ENCODE measurements at regions not wholly inside any gene's neighbourhood (a gene's known extent, or its start where the extent isn't known, plus 50 kb on each side); places are given as distances from the start of the nearest gene placed in this dataset.
A peak's percentile ranks its signal among the peaks of the same experiment; 100 is the strongest.
"Not testable (repeated sequence)": the region's sequence is repeated elsewhere in the genome, so short reads cannot be mapped to it uniquely, and the experiment has no call there.

- DNase-seq = peak in 1 of 5 donors; percentile 38
These were observed 1414.2 kb upstream of the PCDH10 start for GRCh38 chr4:131734851-131735385.

DNA sequence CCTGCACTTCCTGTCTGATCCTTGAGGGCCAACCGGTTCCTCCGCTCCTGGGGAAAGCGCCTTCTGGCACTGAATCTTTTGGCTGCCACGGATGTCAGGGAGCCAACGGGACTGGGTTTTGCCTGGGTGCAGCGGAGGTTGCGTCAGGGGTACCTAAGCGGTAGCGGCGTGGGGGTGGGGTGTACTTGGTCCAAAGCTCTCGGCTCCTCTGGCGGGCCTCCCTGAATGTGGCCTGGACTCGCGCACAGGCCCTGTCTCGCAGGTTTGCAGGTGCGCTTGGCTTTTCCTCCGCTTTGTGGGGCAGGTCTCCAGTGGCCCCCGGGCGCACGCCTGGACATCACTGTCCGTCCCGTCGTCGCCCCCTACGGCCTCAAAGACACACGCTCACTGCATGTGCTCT, 1410.1 kb upstream of the PCDH10 start:
- not testable (repeated sequence) for DNase-seq

GRCh38 chr4:131741836-131742235, 1407.3 kb upstream of the PCDH10 start:
- not testable (repeated sequence) for DNase-seq

DNA sequence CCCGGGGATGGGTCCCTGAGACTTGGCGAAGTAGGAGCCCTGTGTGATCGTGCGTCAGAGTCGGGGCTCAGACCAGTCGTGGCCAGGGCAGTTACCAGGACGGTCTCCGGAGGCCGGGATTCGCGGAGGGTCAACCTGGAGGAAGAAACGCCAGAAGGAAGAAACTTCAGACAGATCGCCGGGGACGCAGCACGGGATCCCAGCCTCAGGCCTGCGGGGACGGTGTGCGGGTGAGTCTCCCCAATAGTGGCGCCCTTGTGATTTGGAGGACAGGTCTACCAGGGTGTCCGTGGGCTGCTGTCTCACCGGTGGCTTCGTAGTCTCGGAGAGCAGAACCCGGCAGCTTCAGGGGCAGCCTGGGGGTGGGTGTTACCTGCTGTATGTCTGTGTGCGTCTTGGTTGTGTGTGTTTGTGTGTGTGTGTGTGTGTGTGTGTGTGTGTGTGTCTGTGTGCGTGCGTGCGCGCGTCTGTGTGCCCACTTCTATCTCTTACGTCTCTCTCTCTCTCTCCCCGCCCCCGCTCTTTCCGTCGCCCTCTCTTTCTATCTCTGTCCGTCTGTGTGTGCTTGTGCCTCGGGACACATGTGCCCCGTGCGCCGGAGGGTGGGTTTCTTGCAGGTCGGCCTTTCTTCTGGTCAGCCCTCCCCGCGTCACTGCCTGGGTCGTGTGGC, 1406.4 kb upstream of the PCDH10 start:
- not testable (repeated sequence) for DNase-seq

DNA sequence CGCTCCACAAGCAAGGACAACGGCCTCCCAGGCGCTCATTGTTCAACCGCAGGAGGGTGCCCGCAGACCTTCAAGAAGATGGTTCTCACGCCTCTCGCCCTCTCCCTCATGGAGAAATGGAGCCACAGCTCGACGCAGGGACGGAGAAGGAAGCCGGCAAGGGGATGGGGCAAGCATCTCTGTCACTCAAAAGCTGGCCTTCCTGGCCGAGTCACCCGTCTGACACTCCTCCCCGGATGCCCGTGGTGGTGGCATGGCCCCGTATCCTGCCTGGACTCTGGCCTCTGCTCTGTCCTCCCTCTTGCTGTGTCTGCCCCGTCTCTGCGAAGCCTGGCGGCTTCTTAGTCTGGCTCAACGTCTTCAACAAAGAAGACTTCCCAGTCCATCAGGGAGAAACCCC, 1405.7 kb upstream of the PCDH10 start:
- not testable (repeated sequence) for DNase-seq

DNA sequence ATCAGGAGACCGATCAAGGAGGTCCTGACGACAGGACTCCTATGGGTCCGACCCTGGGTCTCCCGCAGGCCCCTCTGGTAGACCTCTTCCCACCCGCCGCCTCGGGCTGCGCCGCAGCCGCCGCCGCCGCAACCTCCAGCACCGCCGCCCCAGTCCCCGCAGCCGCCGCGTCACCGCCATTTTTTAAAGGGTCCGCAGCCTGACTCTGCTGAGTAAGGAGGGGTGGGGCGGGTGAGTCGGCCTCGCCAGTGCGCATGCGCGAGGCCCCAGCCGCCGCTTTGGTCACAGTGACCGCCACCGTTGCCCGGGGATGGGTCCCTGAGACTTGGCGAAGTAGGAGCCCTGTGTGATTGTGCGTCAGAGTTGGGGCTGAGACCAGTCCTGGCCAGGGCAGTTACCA, 1401.9 kb upstream of the PCDH10 start:
- DNase-seq = not testable (repeated sequence)

DNA sequence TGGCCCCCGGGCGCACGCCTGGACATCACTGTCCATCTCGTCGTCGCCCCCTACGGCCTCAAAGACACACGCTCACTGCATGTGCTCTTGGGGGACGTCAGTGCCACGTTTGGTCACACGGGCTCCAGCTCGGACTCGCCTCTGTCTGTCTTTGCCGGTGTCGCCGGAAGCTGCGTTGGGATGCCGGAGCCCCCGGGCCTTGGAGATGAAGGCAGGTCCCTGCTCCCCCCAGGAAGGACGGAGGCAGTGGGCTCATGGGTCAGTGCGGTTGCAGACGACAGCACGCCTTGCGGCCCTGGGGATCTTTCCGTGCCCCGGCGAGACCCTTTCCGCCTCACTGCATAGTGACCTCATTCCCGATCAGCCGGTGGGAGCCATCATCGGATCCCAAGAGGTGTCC, 1399.9 kb upstream of the PCDH10 start:
- not testable (repeated sequence) for DNase-seq

DNA sequence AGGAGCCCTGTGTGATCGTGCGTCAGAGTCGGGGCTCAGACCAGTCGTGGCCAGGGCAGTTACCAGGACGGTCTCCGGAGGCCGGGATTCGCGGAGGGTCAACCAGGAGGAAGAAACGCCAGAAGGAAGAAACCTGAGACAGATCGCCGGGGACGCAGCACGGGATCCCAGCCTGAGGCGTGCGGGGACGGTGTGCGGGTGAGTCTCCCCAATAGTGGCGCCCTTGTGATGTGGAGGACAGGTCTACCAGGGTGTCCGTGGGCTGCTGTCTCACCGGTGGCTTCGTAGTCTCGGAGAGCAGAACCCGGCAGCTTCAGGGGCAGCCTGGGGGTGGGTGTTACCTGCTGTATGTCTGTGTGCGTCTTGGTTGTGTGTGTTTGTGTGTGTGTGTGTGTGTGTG, 1399.1 kb upstream of the PCDH10 start:
- DNase-seq = peak in 1 of 5 donors; percentile 33

GRCh38 chr4:131750469-131750868, 1398.6 kb upstream of the PCDH10 start:
- DNase-seq = peak in 1 of 5 donors; percentile 19

GRCh38 chr4:131762234-131762633, 1386.9 kb upstream of the PCDH10 start:
- not testable (repeated sequence) for DNase-seq

DNA sequence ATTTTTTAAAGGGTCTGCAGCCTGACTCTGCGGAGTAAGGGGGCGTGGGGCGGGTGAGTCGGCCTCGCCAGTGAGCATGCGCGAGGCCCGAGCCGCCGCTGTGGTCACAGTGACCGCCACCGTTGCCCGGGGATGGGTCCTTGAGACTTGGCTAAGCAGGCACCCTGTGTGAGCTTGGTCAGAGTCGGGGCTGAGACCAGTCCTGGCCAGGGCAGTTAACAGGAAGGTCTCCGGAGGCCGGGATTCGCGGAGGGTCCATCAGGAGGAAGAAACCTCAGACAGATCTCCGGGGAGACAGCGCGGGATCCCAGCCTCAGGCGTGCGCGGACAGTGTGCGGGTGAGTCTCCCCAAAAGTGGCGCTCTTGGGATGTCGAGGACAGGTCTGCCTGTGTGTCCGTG, 1384.4 kb upstream of the PCDH10 start:
- DNase-seq = no peak

DNA sequence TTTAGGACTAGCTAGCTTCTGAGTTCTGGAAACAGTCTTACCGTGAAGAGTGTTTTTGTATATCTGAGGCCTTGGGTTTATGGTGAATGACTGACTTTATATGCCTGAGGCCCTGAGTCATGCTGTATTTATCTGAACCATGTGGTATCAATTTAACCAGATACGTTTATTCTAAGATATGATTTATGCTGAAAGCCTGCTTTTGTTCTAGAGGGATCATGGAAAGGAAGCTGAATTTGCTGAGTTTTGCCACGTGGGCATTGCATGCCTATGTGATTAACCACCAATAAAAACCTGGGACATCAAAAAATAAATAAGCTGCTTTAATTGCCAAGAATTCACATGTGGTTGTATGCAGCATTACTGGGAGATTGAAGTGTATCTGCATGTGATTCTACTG, 1374.7 kb upstream of the PCDH10 start:
- DNase-seq = not testable (repeated sequence)

DNA sequence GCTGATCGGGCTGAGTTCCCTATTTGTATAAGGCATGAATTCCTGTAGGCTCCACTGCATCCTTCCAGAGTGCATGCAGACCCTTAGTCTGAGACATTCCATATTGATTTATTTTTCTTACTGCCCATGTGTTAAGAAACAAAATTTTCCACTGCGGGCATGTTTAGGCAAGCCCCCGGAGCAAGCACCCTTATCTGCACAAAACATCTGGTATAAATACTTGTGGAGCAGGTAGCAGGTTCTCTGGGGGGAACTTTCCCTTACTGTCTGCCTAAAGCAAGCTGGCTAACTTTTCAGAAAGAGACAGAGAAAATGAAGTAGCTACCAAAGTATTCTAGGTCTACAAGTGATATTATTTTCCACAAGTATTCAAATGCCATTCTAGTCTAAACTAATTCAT, 1338.5 kb upstream of the PCDH10 start:
- not testable (repeated sequence) for DNase-seq

Measured in T-helper 1 cell (primary cell).